H1 (cell line): ENCODE measurements at regions not wholly inside any gene's neighbourhood (a gene's known extent, or its start where the extent isn't known, plus 50 kb on each side); places are given as distances from the start of the nearest gene placed in this dataset.

ENCODE experiments used
- CTCF ChIA-PET: fragments of 300-600 bp; sonication (Branson Sonifier 250); formaldehyde crosslinking; loops from one replicate; lab custom pipeline; 2021; ENCODE audit not compliant: partially characterized antibody; lab: Charles Lee
- POLR2A ChIA-PET: fragments of 300-600 bp; sonication (Branson Sonifier 250); formaldehyde crosslinking; loops from one replicate; lab custom pipeline; 2021; ENCODE audit warnings: inconsistent platforms; ENCODE audit not compliant: partially characterized antibody; lab: Charles Lee
- DNase-seq, 2 experiments: peaks; one replicate each; pipeline versions ENCODE4 v3.0.0 to v3.0.0-alpha.2; 2010 to 2022; ENCODE audit warnings: low spot score in 2 of 2, low read depth in 1 of 2, mixed read lengths in 1 of 2
- FAIRE-seq: peaks from 2 replicates; lab custom pipeline; 2011; peaks lifted over from hg19 to GRCh38; lab: Jason Lieb, UNC
- H2AFZ ChIP-seq: 2 replicates; pipeline ENCODE4 v1.8.1; 2012; ENCODE audit warnings: low read length, inconsistent platforms
- H2AK5ac ChIP-seq: 2 replicates; pipeline ENCODE4 v1.6.1; 2013; ENCODE audit warnings: low read depth, low read length
- H2BK120ac ChIP-seq: replicated peaks from 2 replicates; pipeline ENCODE3; 2013; ENCODE audit warnings: low read depth, low read length, inconsistent platforms
- H2BK12ac ChIP-seq: 2 replicates; pipeline ENCODE4 v1.6.1; 2013; ENCODE audit warnings: low read depth, low read length
- H2BK15ac ChIP-seq: 2 replicates; pipeline ENCODE4 v1.6.1; 2013; ENCODE audit warnings: low read length
- H2BK20ac ChIP-seq: 2 replicates; pipeline ENCODE4 v1.6.1; 2013; ENCODE audit warnings: low read length
- H2BK5ac ChIP-seq: 2 replicates; pipeline ENCODE4 v1.6.1; 2013; ENCODE audit warnings: low read depth, low read length
- H3K14ac ChIP-seq: 2 replicates; pipeline ENCODE4 v1.6.1; 2013; ENCODE audit warnings: inconsistent platforms; ENCODE audit not compliant: insufficient read length
- H3K18ac ChIP-seq: 2 replicates; pipeline ENCODE4 v1.6.1; 2013; ENCODE audit warnings: low read length; ENCODE audit errors: extremely low read depth
- H3K23ac ChIP-seq: 2 replicates; pipeline ENCODE4 v1.6.1; 2013; ENCODE audit warnings: inconsistent platforms; ENCODE audit not compliant: insufficient read length
- H3K23me2 ChIP-seq: 2 replicates; pipeline ENCODE4 v1.6.1; 2013; ENCODE audit warnings: low read depth, low read length
- H3K27ac ChIP-seq: 2 replicates; pipeline ENCODE4 v1.6.1; 2011; ENCODE audit warnings: low read depth, low read length, inconsistent platforms
- H3K27me3 ChIP-seq, 4 experiments: replicated peaks in 1 of 4; 1 replicate in 1 of 4; 2 replicates in 3 of 4; pipeline versions ENCODE4 v1.6.1 to v1.8.1; 2011 to 2013; ENCODE audit warnings: low read length in 3 of 4, mild to moderate bottlenecking in 3 of 4, inconsistent platforms in 2 of 4, mixed read lengths in 2 of 4, moderate library complexity in 1 of 4; ENCODE audit not compliant: control insufficient read depth in 3 of 4, insufficient read depth in 3 of 4; ENCODE audit errors: extremely low read depth in 1 of 4
- H3K36me3 ChIP-seq, 4 experiments: 2 replicates each; pipeline versions ENCODE4 v1.6.1 to v1.8.1; 2011 to 2013; ENCODE audit warnings: mild to moderate bottlenecking in 4 of 4, low read length in 3 of 4, moderate library complexity in 2 of 4, control low read depth in 1 of 4, inconsistent platforms in 1 of 4; ENCODE audit not compliant: insufficient read depth in 4 of 4, control insufficient read depth in 2 of 4
- H3K4ac ChIP-seq: replicated peaks from 2 replicates; pipeline ENCODE3; 2013; ENCODE audit warnings: low read length, low read depth, mixed read lengths, inconsistent platforms; ENCODE audit not compliant: insufficient read length
- H3K4me1 ChIP-seq, 4 experiments: replicated peaks in 1 of 4; 1 replicate in 1 of 4; 2 replicates in 3 of 4; pipeline versions ENCODE4 v1.6.1 to v1.8.1; 2011 to 2013; ENCODE audit warnings: low read length in 3 of 4, inconsistent platforms in 2 of 4, mixed read lengths in 1 of 4; ENCODE audit not compliant: insufficient read depth in 4 of 4, control insufficient read depth in 3 of 4
- H3K4me2 ChIP-seq, 2 experiments: 2 replicates each; pipeline versions ENCODE4 v1.6.1 to v1.8.1; 2011 to 2013; ENCODE audit warnings: low read depth in 2 of 2, low read length in 2 of 2, control low read depth in 1 of 2, inconsistent platforms in 1 of 2, mild to moderate bottlenecking in 1 of 2; ENCODE audit not compliant: insufficient read depth in 1 of 2
- H3K4me3 ChIP-seq, 4 experiments: fragments of 200-600, 300-600 bp in 1 of 4; sonication (generic), shearing (Covaris generic), sonication (Bioruptor Twin) in 1 of 4; 2 replicates each; pipeline versions ENCODE4 v1.5.1 to v1.8.1; 2011 to 2016; ENCODE audit warnings: low read length in 4 of 4, low read depth in 3 of 4, control low read depth in 2 of 4, inconsistent platforms in 2 of 4, mild to moderate bottlenecking in 2 of 4, mixed read lengths in 1 of 4, moderate library complexity in 1 of 4; ENCODE audit not compliant: insufficient read depth in 2 of 4; ENCODE audit errors: extremely low read depth in 1 of 4
- H3K56ac ChIP-seq: replicated peaks from 2 replicates; pipeline ENCODE3; 2013; ENCODE audit warnings: low read depth, mild to moderate bottlenecking, mixed read lengths, low read length, inconsistent platforms; ENCODE audit not compliant: insufficient read length
- H3K79me1 ChIP-seq: 2 replicates; pipeline ENCODE4 v1.6.1; 2013; ENCODE audit warnings: low read depth, low read length, control low read depth
- H3K79me2 ChIP-seq, 2 experiments: 2 replicates each; pipeline versions ENCODE4 v1.6.1 to v1.8.1; 2012 to 2013; ENCODE audit warnings: low read length in 2 of 2, mild to moderate bottlenecking in 2 of 2, inconsistent platforms in 1 of 2; ENCODE audit not compliant: insufficient read depth in 2 of 2, control insufficient read depth in 1 of 2
- H3K9ac ChIP-seq, 4 experiments: replicated peaks in 1 of 4; 1 replicate in 1 of 4; 2 replicates in 3 of 4; pipeline versions ENCODE4 v1.6.1 to v1.8.1; 2011 to 2013; ENCODE audit warnings: low read depth in 3 of 4, low read length in 3 of 4, control low read depth in 2 of 4, mild to moderate bottlenecking in 2 of 4, moderate library complexity in 2 of 4, inconsistent platforms in 1 of 4; ENCODE audit errors: extremely low read depth in 1 of 4
- H3K9me3 ChIP-seq, 2 experiments: 2 replicates each; pipeline versions ENCODE4 v1.6.1 to v1.8.1; 2012 to 2013; ENCODE audit warnings: mild to moderate bottlenecking in 2 of 2, moderate library complexity in 2 of 2, control low read depth in 1 of 2, inconsistent platforms in 1 of 2, low read depth in 1 of 2, low read length in 1 of 2, mixed read lengths in 1 of 2; ENCODE audit not compliant: insufficient read depth in 2 of 2
- H4K20me1 ChIP-seq, 2 experiments: replicated peaks in 1 of 2; 2 replicates each; pipeline versions ENCODE3 to v1.8.1; 2011 to 2013; ENCODE audit warnings: inconsistent platforms in 2 of 2, low read length in 2 of 2, mild to moderate bottlenecking in 1 of 2; ENCODE audit not compliant: insufficient read depth in 2 of 2, control insufficient read depth in 1 of 2
- H4K5ac ChIP-seq: 2 replicates; pipeline ENCODE4 v1.6.1; 2013; ENCODE audit warnings: low read length, low read depth, mixed read lengths, inconsistent platforms; ENCODE audit not compliant: insufficient read length
- H4K8ac ChIP-seq: 2 replicates; pipeline ENCODE4 v1.8.0; 2013; ENCODE audit warnings: mild to moderate bottlenecking, moderate library complexity, low read length, inconsistent platforms; ENCODE audit not compliant: insufficient read depth; ENCODE audit errors: extremely low read depth
- H4K91ac ChIP-seq: replicated peaks from 2 replicates; pipeline ENCODE3; 2013; ENCODE audit warnings: low read length, mixed read lengths, inconsistent platforms; ENCODE audit not compliant: insufficient read length
- CEBPB ChIP-seq: IDR thresholded peaks from 2 replicates; pipeline ENCODE4 v1.6.1; 2012; ENCODE audit warnings: low read depth, low read length
- EP300 ChIP-seq, 2 experiments: IDR thresholded peaks; 1 replicate in 1 of 2; 2 replicates in 1 of 2; pipeline ENCODE4 v1.6.1; 2011 to 2012; ENCODE audit warnings: low read depth in 2 of 2, low read length in 2 of 2, mild to moderate bottlenecking in 2 of 2, borderline replicate concordance in 1 of 2, inconsistent platforms in 1 of 2, moderate library complexity in 1 of 2
- JUND ChIP-seq: IDR thresholded peaks from 2 replicates; pipeline ENCODE4 v1.6.1; 2011; ENCODE audit warnings: mild to moderate bottlenecking, improper control_type of control experiment, low read length
- KDM1A ChIP-seq: fragments of 200-600, 300-600 bp; sonication (generic); IDR thresholded peaks from 2 replicates; pipeline ENCODE4 v1.7.1; 2016; ENCODE audit warnings: mild to moderate bottlenecking, low read length, borderline replicate concordance
- KDM4A ChIP-seq: IDR thresholded peaks from one replicate; pipeline ENCODE4 v1.7.1; 2012; ENCODE audit warnings: low read depth, mild to moderate bottlenecking, moderate library complexity, low read length, inconsistent platforms; ENCODE audit not compliant: severe bottlenecking
- KDM5A ChIP-seq: fragments of 200-600 bp; IDR thresholded peaks from 2 replicates; pipeline ENCODE4 v1.7.1; 2012; ENCODE audit warnings: mild to moderate bottlenecking, low read length, inconsistent platforms, mixed read lengths
- POLR2A ChIP-seq, 2 experiments: IDR thresholded peaks; 1 replicate in 1 of 2; 2 replicates in 1 of 2; pipeline ENCODE4 v1.6.1; 2011; ENCODE audit warnings: low read depth in 2 of 2, low read length in 2 of 2, mild to moderate bottlenecking in 2 of 2; ENCODE audit errors: control extremely low read depth in 1 of 2
- RAD21 ChIP-seq, 2 experiments: IDR thresholded peaks in 1 of 2; conservative IDR thresholded peaks in 1 of 2; 2 replicates each; pipeline ENCODE4 v1.6.1; 2011; ENCODE audit warnings: low read depth in 2 of 2, low read length in 2 of 2, improper control_type of control experiment in 1 of 2, inconsistent platforms in 1 of 2, mild to moderate bottlenecking in 1 of 2, moderate library complexity in 1 of 2
- SIX5 ChIP-seq: IDR thresholded peaks from 2 replicates; pipeline ENCODE4 v1.6.1; 2011; ENCODE audit warnings: mild to moderate bottlenecking, low read depth, low read length
- WGBS, 2 experiments: shearing (Covaris generic) in 1 of 2; methylation state at CpG; one replicate each; pipeline versions ENCODE4 v1.1.6 to v1.1.7; 2013 to 2015; ENCODE audit warnings: low lambda C conversion rate in 2 of 2, mixed read lengths in 2 of 2, inconsistent platforms in 1 of 2, low coverage in 1 of 2, missing lambda C conversion rate in 1 of 2; ENCODE audit not compliant: insufficient replicate concordance in 2 of 2, insufficient coverage in 1 of 2, insufficient read length in 1 of 2; ENCODE audit errors: extremely low coverage in 1 of 2, missing lambda C conversion rate in 1 of 2; 5-methylcytosine and 5-hydroxymethylcytosine counted together

- Histone ChIP-seq H2BK12ac (0 out of 2 replicates have a peak overlapping the region, but pooled peaks have one; percentile 68), H2AFZ (no peak overlapping the region), H3K9me3 (peaks cover 1 to 3% of the 10 kb centered on the region in 2 experiments; a peak in 1 of 4 replicates), H3K36me3 (no peaks in the 10 kb centered on the region), H4K20me1 (peaks cover 2 to 5% of the 10 kb centered on the region in 2 experiments), H3K27me3 (peaks cover 0 to 10% (median 9%) of the 10 kb centered on the region in 4 experiments; a peak in 5 of 7 replicates), H2BK20ac (no peak overlapping the region), H3K4me2 (peak overlapping the region; percentile 74 to 96), H2BK15ac (no peak overlapping the region), H3K9ac (no peak overlapping the region), H3K4ac (no peak overlapping the region), H3K79me2 (peaks cover 0 to 26% of the 10 kb centered on the region in 2 experiments; a peak in 2 of 4 replicates), H3K23me2 (peaks cover 18% of the 10 kb centered on the region; the same call in 1 of the 2 replicates), H3K14ac (no peak overlapping the region), H4K91ac (no peak overlapping the region), H3K4me3 (peak overlapping the region; percentile 56 to 99 (median 94); a peak in 7 of 8 replicates), H2BK5ac (no peak overlapping the region), H2BK120ac (no peak overlapping the region), H3K18ac (peak overlapping the region; percentile 1; the same call in 1 of the 2 replicates), H2AK5ac (0 out of 2 replicates have a peak overlapping the region, but pooled peaks have one; percentile 18), H3K79me1 (no peaks in the 10 kb centered on the region; the same call in 1 of the 2 replicates), H3K27ac (no peak overlapping the region), H3K56ac (no peak overlapping the region), H3K23ac (no peak overlapping the region), H4K5ac (no peak overlapping the region), H4K8ac (no peak overlapping the region), H3K4me1 (peaks cover 0 to 6% (median under 1%) of the 10 kb centered on the region in 4 experiments; a peak in 3 of 7 replicates)
- WGBS, 2 experiments, result 44% methylated on average over 10 of the region's 10 CpGs; no CpG with 5 or more reads in 1 of the 2 experiments
- ChIA-PET POLR2A (interaction anchor here (1.6 kb wide), 1 partner anchor 11 kb away, joined by 4 read pairs; no protein-coding TSS in a partner anchor), CTCF (interaction anchor here (0.6 to 2.2 kb wide), 19 partner anchors 9 to 350 kb away, joined by 3 to 12 read pairs (median 4); no protein-coding TSS in a partner anchor)
- no peak for FAIRE-seq
- no peak for DNase-seq
- TF ChIP-seq CEBPB (no peak), KDM4A (no peak), SIX5 (no peak), POLR2A (IDR thresholded peaks at IDR 0.05; ENCODE audit: control extremely low read depth in 1 of 2, low read depth in 2 of 2, low read length in 2 of 2) (no peak), KDM1A (no peak), EP300 (IDR thresholded peaks at IDR 0.05; ENCODE audit: borderline replicate concordance in 1 of 2, low read depth in 2 of 2, low read length in 2 of 2) (no peak), JUND (no peak), KDM5A (no peak), RAD21 (IDR thresholded peaks at IDR 0.05 in 1 of 2, conservative IDR thresholded peaks at IDR 0.05 in 1 of 2; ENCODE audit: low read depth in 2 of 2, low read length in 2 of 2) (peak; percentile 28 to 31; a peak in 3 of 4 replicates)
Observed at GRCh38 chr15:62392376-62392775, 227.3 kb upstream of the C2CD4B start.
